ENCODE measurements at regions not wholly inside any gene's neighbourhood (a gene's known extent, or its start where the extent isn't known, plus 50 kb on each side); places are given as distances from the start of the nearest gene placed in this dataset.

GRCh38 chr9:82563094-82563493 lies 499.8 kb downstream of the RASEF start:
- Histone ChIP-seq H3K4me1 (no peaks in the 10 kb centered on the region), H3K9me3 (no peaks in the 10 kb centered on the region), H3K27me3 (no peaks in the 10 kb centered on the region), H3K36me3 (no peaks in the 10 kb centered on the region), H3K27ac (no peak overlapping the region), H3K4me3 (no peak overlapping the region)
- TF ChIP-seq CTCF (IDR thresholded peaks at IDR 0.05): no peak
- DNase-seq (ENCODE audit: low spot score): no peak

DNA sequence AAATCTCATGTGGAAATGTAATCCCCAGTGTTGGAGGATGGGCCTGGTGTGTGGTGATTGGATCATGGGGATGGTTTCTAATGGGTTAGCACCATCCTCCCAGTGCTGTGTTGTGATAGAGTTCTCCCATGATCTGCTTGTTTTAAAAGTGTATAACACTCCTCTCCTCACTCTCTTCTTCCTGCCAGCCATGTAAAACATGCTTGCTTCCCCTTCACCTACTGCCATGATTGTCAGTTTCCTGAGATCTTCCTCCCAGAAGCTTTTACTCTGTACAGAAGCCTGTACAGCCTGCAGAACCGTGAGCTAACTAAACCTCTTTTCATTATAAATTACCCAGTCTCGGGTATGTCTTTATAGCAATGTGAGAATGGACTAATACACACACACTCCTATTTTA lies 499.1 kb downstream of the RASEF start:
- Histone ChIP-seq H3K27ac (no peak overlapping the region), H3K4me3 (no peak overlapping the region), H3K4me1 (no peaks in the 10 kb centered on the region), H3K36me3 (no peaks in the 10 kb centered on the region), H3K27me3 (no peaks in the 10 kb centered on the region), H3K9me3 (no peaks in the 10 kb centered on the region)
- TF ChIP-seq CTCF (IDR thresholded peaks at IDR 0.05): no peak
- DNase-seq (ENCODE audit: low spot score): no peak

GRCh38 chr9:82565188-82565969 lies 497.6 kb downstream of the RASEF start:
- no peaks in the 10 kb centered on the region for H3K27me3 ChIP-seq
- no peaks in the 10 kb centered on the region for H3K36me3 ChIP-seq
- no peak overlapping the region for H3K4me3 ChIP-seq
- H3K9me3 ChIP-seq: no peaks in the 10 kb centered on the region
- no peak for DNase-seq (ENCODE audit: low spot score)
- H3K4me1 ChIP-seq: no peaks in the 10 kb centered on the region
- TF ChIP-seq CTCF (IDR thresholded peaks at IDR 0.05): no peak
- no peak overlapping the region for H3K27ac ChIP-seq

- Histone ChIP-seq H3K27me3 (no peaks in the 10 kb centered on the region), H3K4me3 (no peak overlapping the region), H3K36me3 (no peaks in the 10 kb centered on the region), H3K9me3 (no peaks in the 10 kb centered on the region), H3K27ac (no peak overlapping the region), H3K4me1 (no peaks in the 10 kb centered on the region)
- TF ChIP-seq CTCF (IDR thresholded peaks at IDR 0.05): no peak
- no peak for DNase-seq (ENCODE audit: low spot score)
Measured at GRCh38 chr9:82567953-82568352, 495.0 kb downstream of the RASEF start.

- peaks cover 0 to 19% of the 10 kb centered on the region in 2 donors for H3K9me3 ChIP-seq
- H3K36me3 ChIP-seq: no peaks in the 10 kb centered on the region
- H3K4me3 ChIP-seq: no peak overlapping the region
- TF ChIP-seq CTCF (IDR thresholded peaks at IDR 0.05): no peak
- no peak overlapping the region for H3K27ac ChIP-seq
- H3K4me1 ChIP-seq: no peaks in the 10 kb centered on the region
- DNase-seq (ENCODE audit: low spot score): no peak
- no peaks in the 10 kb centered on the region for H3K27me3 ChIP-seq
Measured at GRCh38 chr9:82570226-82570625, 492.7 kb downstream of the RASEF start.

- Histone ChIP-seq H3K9me3 (peaks cover 0 to 24% of the 10 kb centered on the region in 2 donors), H3K27ac (no peak overlapping the region), H3K4me3 (no peak overlapping the region), H3K27me3 (no peaks in the 10 kb centered on the region), H3K36me3 (no peaks in the 10 kb centered on the region), H3K4me1 (no peaks in the 10 kb centered on the region)
- no peak for TF ChIP-seq CTCF (IDR thresholded peaks at IDR 0.05)
- DNase-seq (ENCODE audit: low spot score): no peak
Measured at GRCh38 chr9:82571540-82571939, 491.4 kb downstream of the RASEF start.

All from right atrium auricular region (tissue), 2 donors.